Duodenal mucosa (tissue), 2 donors: ENCODE measurements at regions not wholly inside any gene's neighbourhood (a gene's known extent, or its start where the extent isn't known, plus 50 kb on each side); places are given as distances from the start of the nearest gene placed in this dataset.
"Not testable (repeated sequence)": the region's sequence is repeated elsewhere in the genome, so short reads cannot be mapped to it uniquely, and the experiment has no call there.

Experiments
- H3K27ac ChIP-seq: one replicate; pipeline ENCODE4 v1.7.0; 2013; ENCODE audit warnings: low read depth, low read length
- H3K27me3 ChIP-seq, 2 donors: one replicate each; pipeline ENCODE4 v1.7.0; 2013; ENCODE audit warnings: low read length in 2 of 2, control low read depth in 1 of 2; ENCODE audit not compliant: insufficient read depth in 2 of 2, control insufficient read depth in 1 of 2
- H3K36me3 ChIP-seq, 2 donors: one replicate each; pipeline ENCODE4 v1.7.0; 2013; ENCODE audit warnings: low read length in 2 of 2, control low read depth in 1 of 2; ENCODE audit not compliant: insufficient read depth in 2 of 2, control insufficient read depth in 1 of 2
- H3K4me1 ChIP-seq, 2 donors: one replicate each; pipeline ENCODE4 v1.7.0; 2013; ENCODE audit warnings: low read length in 2 of 2, control low read depth in 1 of 2; ENCODE audit not compliant: insufficient read depth in 2 of 2, control insufficient read depth in 1 of 2
- H3K4me3 ChIP-seq, 2 donors: one replicate each; pipeline ENCODE4 v1.7.0; 2013; ENCODE audit warnings: low read length in 2 of 2, low read depth in 1 of 2
- H3K9ac ChIP-seq, 2 donors: one replicate each; pipeline ENCODE4 v1.7.0; 2013; ENCODE audit warnings: low read length in 2 of 2, low read depth in 1 of 2
- H3K9me3 ChIP-seq, 2 donors: one replicate each; pipeline ENCODE4 v1.7.0; 2013; ENCODE audit warnings: low read length in 2 of 2, control low read depth in 1 of 2; ENCODE audit not compliant: control insufficient read depth in 1 of 2

- not testable (repeated sequence) for H3K36me3 ChIP-seq, H3K9me3 ChIP-seq, H3K4me3 ChIP-seq, H3K27ac ChIP-seq, H3K27me3 ChIP-seq, H3K4me1 ChIP-seq, H3K9ac ChIP-seq
Measured at GRCh38 chr7:65776677-65777076, 96.2 kb upstream of the VKORC1L1 start.

- H3K36me3 ChIP-seq, H3K27ac ChIP-seq, H3K9me3 ChIP-seq, H3K4me3 ChIP-seq, H3K27me3 ChIP-seq, H3K9ac ChIP-seq, H3K4me1 ChIP-seq: not testable (repeated sequence)
Measured at GRCh38 chr7:65789943-65790342, 82.9 kb upstream of the VKORC1L1 start.

GRCh38 chr7:65791788-65792187 is 81.1 kb upstream of the VKORC1L1 start:
- H3K9ac ChIP-seq, H3K4me1 ChIP-seq, H3K27ac ChIP-seq, H3K4me3 ChIP-seq, H3K9me3 ChIP-seq, H3K36me3 ChIP-seq, H3K27me3 ChIP-seq: not testable (repeated sequence)

GRCh38 chr7:65792726-65793125 is 80.1 kb upstream of the VKORC1L1 start:
- H3K9ac ChIP-seq, H3K4me3 ChIP-seq, H3K27ac ChIP-seq, H3K4me1 ChIP-seq, H3K9me3 ChIP-seq, H3K36me3 ChIP-seq, H3K27me3 ChIP-seq: not testable (repeated sequence)

- not testable (repeated sequence) for H3K9me3 ChIP-seq, H3K9ac ChIP-seq, H3K4me3 ChIP-seq, H3K4me1 ChIP-seq, H3K27ac ChIP-seq, H3K27me3 ChIP-seq, H3K36me3 ChIP-seq
Measured at GRCh38 chr7:65794671-65795391, 78.0 kb upstream of the VKORC1L1 start.

- not testable (repeated sequence) for H3K9ac ChIP-seq
Measured at GRCh38 chr7:65795392-65795716, 77.5 kb upstream of the VKORC1L1 start.

GRCh38 chr7:65796205-65796604 is 76.7 kb upstream of the VKORC1L1 start:
- no peak overlapping the region for H3K9ac ChIP-seq
- no peaks in the 10 kb centered on the region for H3K27me3 ChIP-seq
- H3K4me1 ChIP-seq: no peaks in the 10 kb centered on the region
- no peaks in the 10 kb centered on the region for H3K9me3 ChIP-seq
- no peak overlapping the region for H3K4me3 ChIP-seq
- peaks cover 0 to 11% of the 10 kb centered on the region in 2 donors for H3K36me3 ChIP-seq
- no peak overlapping the region for H3K27ac ChIP-seq

More at GRCh38 chr7:65795392-65795716, 77.5 kb upstream of the VKORC1L1 start:
- H3K4me3 ChIP-seq, H3K4me1 ChIP-seq, H3K36me3 ChIP-seq, H3K27me3 ChIP-seq, H3K27ac ChIP-seq, H3K9me3 ChIP-seq: not testable (repeated sequence)

GRCh38 chr7:65797086-65797485 is 75.8 kb upstream of the VKORC1L1 start:
- not testable (repeated sequence) for H3K27ac ChIP-seq, H3K27me3 ChIP-seq, H3K4me3 ChIP-seq, H3K9ac ChIP-seq, H3K9me3 ChIP-seq, H3K4me1 ChIP-seq
- H3K36me3 ChIP-seq: peaks cover 0 to 11% of the 10 kb centered on the region in 2 donors

GRCh38 chr7:65797566-65797965 is 75.3 kb upstream of the VKORC1L1 start:
- H3K27me3 ChIP-seq, H3K4me1 ChIP-seq, H3K4me3 ChIP-seq, H3K27ac ChIP-seq, H3K9me3 ChIP-seq, H3K9ac ChIP-seq: not testable (repeated sequence)
- H3K36me3 ChIP-seq: peaks cover 0 to 11% of the 10 kb centered on the region in 2 donors

- Histone ChIP-seq H3K27me3 (no peaks in the 10 kb centered on the region), H3K9ac (no peak overlapping the region), H3K36me3 (peaks cover 0 to 11% of the 10 kb centered on the region in 2 donors), H3K4me3 (no peak overlapping the region), H3K27ac (no peak overlapping the region), H3K9me3 (no peaks in the 10 kb centered on the region), H3K4me1 (no peaks in the 10 kb centered on the region)
Measured at GRCh38 chr7:65798111-65799075, 74.5 kb upstream of the VKORC1L1 start.
